Keratinocyte (primary cell): ENCODE measurements at regions not wholly inside any gene's neighbourhood (a gene's known extent, or its start where the extent isn't known, plus 50 kb on each side); places are given as distances from the start of the nearest gene placed in this dataset.

Experiments used
- DNase-seq: peaks from one replicate; pipeline ENCODE4 v3.0.0-alpha.2; 2011; ENCODE audit warnings: low read depth, missing footprints, low spot score
- FAIRE-seq: peaks from 2 replicates; lab custom pipeline; 2011; peaks lifted over from hg19 to GRCh38; lab: Jason Lieb, UNC
- H2AFZ ChIP-seq: 2 replicates; pipeline ENCODE4 v1.6.0; 2012; ENCODE audit warnings: low read length, control low read depth, inconsistent platforms; ENCODE audit not compliant: control insufficient read depth
- H3K27ac ChIP-seq: 2 replicates; pipeline ENCODE4 v1.5.1; 2011; ENCODE audit warnings: low read length; ENCODE audit not compliant: control insufficient read depth, insufficient read depth
- H3K27me3 ChIP-seq: 3 replicates; pipeline ENCODE4 v1.6.0; 2011; ENCODE audit warnings: low read length; ENCODE audit not compliant: control insufficient read depth, insufficient read depth; ENCODE audit errors: extremely low read depth
- H3K36me3 ChIP-seq, 2 experiments: 2 replicates in 1 of 2; 3 replicates in 1 of 2; pipeline ENCODE4 v1.5.1; 2011; ENCODE audit warnings: low read length in 2 of 2, mild to moderate bottlenecking in 1 of 2; ENCODE audit not compliant: control insufficient read depth in 2 of 2, insufficient read depth in 2 of 2; ENCODE audit errors: extremely low read depth in 1 of 2
- H3K4me1 ChIP-seq: 3 replicates; pipeline ENCODE4 v1.5.1; 2011; ENCODE audit warnings: low read length; ENCODE audit not compliant: control insufficient read depth, insufficient read depth; ENCODE audit errors: extremely low read depth
- H3K4me2 ChIP-seq: 3 replicates; pipeline ENCODE4 v1.6.0; 2011; ENCODE audit warnings: low read depth, low read length; ENCODE audit not compliant: control insufficient read depth, insufficient read depth; ENCODE audit errors: extremely low read depth
- H3K4me3 ChIP-seq, 3 experiments: fragments of 200-600 bp in 1 of 3; sonication (generic) in 1 of 3; 2 replicates in 2 of 3; 3 replicates in 1 of 3; pipeline ENCODE4 v1.5.1; 2011 to 2016; ENCODE audit warnings: low read length in 3 of 3, mild to moderate bottlenecking in 3 of 3, control low read depth in 2 of 3, inconsistent platforms in 1 of 3, low read depth in 1 of 3, mixed read lengths in 1 of 3, mixed run types in 1 of 3, moderate library complexity in 1 of 3; ENCODE audit not compliant: control insufficient read depth in 2 of 3, insufficient read depth in 2 of 3; ENCODE audit errors: extremely low read depth in 1 of 3
- H3K79me2 ChIP-seq: 2 replicates; pipeline ENCODE4 v1.6.0; 2012; ENCODE audit warnings: low read length; ENCODE audit not compliant: control insufficient read depth, insufficient read depth
- H3K9ac ChIP-seq: 3 replicates; pipeline ENCODE4 v1.6.0; 2011; ENCODE audit warnings: low read length; ENCODE audit not compliant: control insufficient read depth, insufficient read depth; ENCODE audit errors: extremely low read depth
- H3K9me1 ChIP-seq: 3 replicates; pipeline ENCODE4 v1.6.0; 2011; ENCODE audit warnings: low read length; ENCODE audit not compliant: control insufficient read depth, insufficient read depth; ENCODE audit errors: extremely low read depth
- H3K9me3 ChIP-seq: 2 replicates; pipeline ENCODE4 v1.5.1; 2012; ENCODE audit warnings: low read depth, low read length; ENCODE audit not compliant: control insufficient read depth
- H4K20me1 ChIP-seq: 3 replicates; pipeline ENCODE4 v1.6.0; 2011; ENCODE audit warnings: low read length; ENCODE audit not compliant: control insufficient read depth, insufficient read depth; ENCODE audit errors: extremely low read depth
- CTCF ChIP-seq, 3 experiments: IDR thresholded peaks in 1 of 3; conservative IDR thresholded peaks in 1 of 3; optimal IDR thresholded peaks in 1 of 3; 2 replicates in 2 of 3; 3 replicates in 1 of 3; pipeline versions ENCODE3 to v1.5.1; 2011; ENCODE audit warnings: low read length in 3 of 3, mild to moderate bottlenecking in 3 of 3, moderate library complexity in 2 of 3, control low read depth in 1 of 3, inconsistent platforms in 1 of 3; ENCODE audit not compliant: insufficient read depth in 2 of 3; ENCODE audit errors: extremely low read depth in 1 of 3
- EZH2 ChIP-seq: IDR thresholded peaks from one replicate; pipeline ENCODE4 v1.6.1; 2012; ENCODE audit warnings: inconsistent platforms, mild to moderate bottlenecking, low read length, moderate library complexity
- dilution Hi-C: fragments of 300-500 bp; cut with MboI; formaldehyde crosslinking; loops from one replicate; pipeline ENCODE4 v1.7.0; 2020; ENCODE audit warnings: low sequenced_read_pairs; ENCODE audit not compliant: extremely low pct_ligation_motif_present

DNA sequence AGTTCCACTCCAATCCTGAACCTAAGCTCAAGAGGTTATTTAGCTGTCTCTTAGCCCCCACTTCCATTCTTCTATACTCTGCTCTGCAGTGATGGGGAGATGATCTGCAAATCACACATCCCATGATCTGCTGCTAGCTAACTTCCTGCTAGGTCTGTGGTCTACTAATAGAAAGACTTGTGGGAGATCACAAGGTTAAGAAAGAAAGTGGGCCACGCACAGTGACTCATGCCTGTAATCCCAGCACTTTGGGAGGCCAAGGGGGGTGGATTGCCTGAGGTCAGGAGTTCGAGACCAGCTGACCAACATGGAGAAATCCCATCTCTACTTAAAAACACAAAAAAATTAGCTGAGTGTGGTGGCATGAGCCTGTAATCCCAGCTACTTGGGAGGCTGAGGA, 471.1 kb upstream of the NWD2 start:
- no peaks in the 10 kb centered on the region for H3K9me3 ChIP-seq
- H3K36me3 ChIP-seq = no peaks in the 10 kb centered on the region
- H3K9me1 ChIP-seq = no peaks in the 10 kb centered on the region
- H3K4me2 ChIP-seq = no peak overlapping the region
- H3K27me3 ChIP-seq = no peaks in the 10 kb centered on the region
- no peak overlapping the region for H3K4me3 ChIP-seq
- H3K27ac ChIP-seq = no peak overlapping the region
- FAIRE-seq (no peak), DNase-seq (no peak)
- no peak overlapping the region for H2AFZ ChIP-seq
- no peaks in the 10 kb centered on the region for H4K20me1 ChIP-seq
- dilution Hi-C loops = no loop called here
- no peak overlapping the region for H3K9ac ChIP-seq
- H3K79me2 ChIP-seq = no peaks in the 10 kb centered on the region
- no peaks in the 10 kb centered on the region for H3K4me1 ChIP-seq
- TF ChIP-seq EZH2 (no peak), CTCF (optimal IDR thresholded peaks at IDR 0.05 in 1 of 3, IDR thresholded peaks at IDR 0.05 in 1 of 3, conservative IDR thresholded peaks at IDR 0.05 in 1 of 3; ENCODE audit: extremely low read depth in 1 of 3, insufficient read depth in 2 of 3, low read length in 3 of 3) (no peak)

- no peak overlapping the region for H3K27ac ChIP-seq
- no peak overlapping the region for H3K9ac ChIP-seq
- no peak for DNase-seq
- no peaks in the 10 kb centered on the region for H3K9me3 ChIP-seq
- no peak overlapping the region for H3K4me2 ChIP-seq
- no peaks in the 10 kb centered on the region for H4K20me1 ChIP-seq
- FAIRE-seq = no peak
- no peaks in the 10 kb centered on the region for H3K36me3 ChIP-seq
- no peak overlapping the region for H3K4me3 ChIP-seq
- no peaks in the 10 kb centered on the region for H3K4me1 ChIP-seq
- H3K9me1 ChIP-seq = no peaks in the 10 kb centered on the region
- no peaks in the 10 kb centered on the region for H3K79me2 ChIP-seq
- H2AFZ ChIP-seq = no peak overlapping the region
- TF ChIP-seq CTCF (optimal IDR thresholded peaks at IDR 0.05 in 1 of 3, IDR thresholded peaks at IDR 0.05 in 1 of 3, conservative IDR thresholded peaks at IDR 0.05 in 1 of 3; ENCODE audit: extremely low read depth in 1 of 3, insufficient read depth in 2 of 3, low read length in 3 of 3) (no peak), EZH2 (no peak)
- dilution Hi-C loops = no loop called here
- H3K27me3 ChIP-seq = no peaks in the 10 kb centered on the region
These were observed 469.0 kb upstream of the NWD2 start for GRCh38 chr4:36775544-36775943.
